ENCODE measurements at regions not wholly inside any gene's neighbourhood (a gene's known extent, or its start where the extent isn't known, plus 50 kb on each side); places are given as distances from the start of the nearest gene placed in this dataset.

DNA sequence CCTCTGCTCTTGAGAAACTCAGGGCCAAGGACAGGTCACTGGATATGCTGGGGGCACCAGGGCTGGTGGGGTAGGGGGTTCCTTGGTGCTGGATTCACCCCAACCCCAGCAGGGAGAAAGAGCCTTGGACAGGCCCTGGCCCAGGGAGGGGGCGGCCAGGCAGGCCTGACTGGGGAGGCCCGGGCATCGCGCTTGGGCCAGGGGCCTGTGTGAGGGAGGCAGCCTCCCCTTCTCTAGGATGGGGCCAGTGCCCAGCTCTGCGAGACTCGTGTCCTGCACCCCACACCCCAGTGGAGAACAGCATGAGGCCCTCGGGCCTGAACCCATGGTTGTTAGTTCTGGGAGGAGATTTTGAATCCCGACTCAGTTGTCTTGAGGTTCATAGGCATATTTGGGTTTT is 217.1 kb downstream of the ZNF248 start:
- TF ChIP-seq, protein P1, sequence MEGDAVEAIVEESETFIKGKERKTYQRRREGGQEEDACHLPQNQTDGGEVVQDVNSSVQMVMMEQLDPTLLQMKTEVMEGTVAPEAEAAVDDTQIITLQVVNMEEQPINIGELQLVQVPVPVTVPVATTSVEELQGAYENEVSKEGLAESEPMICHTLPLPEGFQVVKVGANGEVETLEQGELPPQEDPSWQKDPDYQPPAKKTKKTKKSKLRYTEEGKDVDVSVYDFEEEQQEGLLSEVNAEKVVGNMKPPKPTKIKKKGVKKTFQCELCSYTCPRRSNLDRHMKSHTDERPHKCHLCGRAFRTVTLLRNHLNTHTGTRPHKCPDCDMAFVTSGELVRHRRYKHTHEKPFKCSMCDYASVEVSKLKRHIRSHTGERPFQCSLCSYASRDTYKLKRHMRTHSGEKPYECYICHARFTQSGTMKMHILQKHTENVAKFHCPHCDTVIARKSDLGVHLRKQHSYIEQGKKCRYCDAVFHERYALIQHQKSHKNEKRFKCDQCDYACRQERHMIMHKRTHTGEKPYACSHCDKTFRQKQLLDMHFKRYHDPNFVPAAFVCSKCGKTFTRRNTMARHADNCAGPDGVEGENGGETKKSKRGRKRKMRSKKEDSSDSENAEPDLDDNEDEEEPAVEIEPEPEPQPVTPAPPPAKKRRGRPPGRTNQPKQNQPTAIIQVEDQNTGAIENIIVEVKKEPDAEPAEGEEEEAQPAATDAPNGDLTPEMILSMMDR (conservative IDR thresholded peaks at IDR 0.05; ENCODE audit: low read length): no peak
- no peak for TF ChIP-seq EZH2phosphoT487 (IDR thresholded peaks at IDR 0.05; ENCODE audit: borderline replicate concordance)

All from Loucy (cell line).